ENCODE measurements at regions not wholly inside any gene's neighbourhood (a gene's known extent, or its start where the extent isn't known, plus 50 kb on each side); places are given as distances from the start of the nearest gene placed in this dataset.

DNA sequence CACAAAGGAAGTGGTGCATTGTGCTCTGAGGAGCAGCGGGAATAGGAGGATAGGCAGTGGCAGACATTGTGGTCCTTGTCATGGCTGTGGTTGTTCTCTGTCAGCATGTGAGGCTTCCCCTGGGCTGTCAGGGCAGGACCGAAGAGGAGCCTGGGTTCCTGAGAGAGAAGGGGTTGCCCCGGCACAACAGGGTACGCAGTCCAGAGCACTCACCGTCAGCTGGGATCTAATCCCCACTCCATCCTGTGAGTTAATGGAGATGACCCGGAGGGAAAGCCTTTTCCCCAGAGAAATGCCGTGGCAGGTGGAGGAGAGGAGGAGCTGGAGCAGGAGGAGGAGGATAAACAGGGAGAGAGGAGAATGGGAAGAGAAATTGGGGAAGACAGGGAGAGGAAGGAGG is 396.7 kb upstream of the HS6ST1 start:
- TF ChIP-seq, protein P1, sequence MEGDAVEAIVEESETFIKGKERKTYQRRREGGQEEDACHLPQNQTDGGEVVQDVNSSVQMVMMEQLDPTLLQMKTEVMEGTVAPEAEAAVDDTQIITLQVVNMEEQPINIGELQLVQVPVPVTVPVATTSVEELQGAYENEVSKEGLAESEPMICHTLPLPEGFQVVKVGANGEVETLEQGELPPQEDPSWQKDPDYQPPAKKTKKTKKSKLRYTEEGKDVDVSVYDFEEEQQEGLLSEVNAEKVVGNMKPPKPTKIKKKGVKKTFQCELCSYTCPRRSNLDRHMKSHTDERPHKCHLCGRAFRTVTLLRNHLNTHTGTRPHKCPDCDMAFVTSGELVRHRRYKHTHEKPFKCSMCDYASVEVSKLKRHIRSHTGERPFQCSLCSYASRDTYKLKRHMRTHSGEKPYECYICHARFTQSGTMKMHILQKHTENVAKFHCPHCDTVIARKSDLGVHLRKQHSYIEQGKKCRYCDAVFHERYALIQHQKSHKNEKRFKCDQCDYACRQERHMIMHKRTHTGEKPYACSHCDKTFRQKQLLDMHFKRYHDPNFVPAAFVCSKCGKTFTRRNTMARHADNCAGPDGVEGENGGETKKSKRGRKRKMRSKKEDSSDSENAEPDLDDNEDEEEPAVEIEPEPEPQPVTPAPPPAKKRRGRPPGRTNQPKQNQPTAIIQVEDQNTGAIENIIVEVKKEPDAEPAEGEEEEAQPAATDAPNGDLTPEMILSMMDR (IDR thresholded peaks at IDR 0.05; ENCODE audit: poor library complexity): no peak
- no peak for TF ChIP-seq EZH2 (IDR thresholded peaks at IDR 0.05; ENCODE audit: borderline replicate concordance)
